AG10803 (cell line): ENCODE measurements at regions not wholly inside any gene's neighbourhood (a gene's known extent, or its start where the extent isn't known, plus 50 kb on each side); places are given as distances from the start of the nearest gene placed in this dataset.

Experiments used
- DNase-seq: peaks from one replicate; pipeline ENCODE4 v3.0.0; 2010; ENCODE audit warnings: low read depth
- H3K4me3 ChIP-seq: 2 replicates; pipeline ENCODE4 v1.5.1; 2011; ENCODE audit warnings: mild to moderate bottlenecking, low read length, control low read depth
- TF ChIP-seq, protein P1 (sequence below): conservative IDR thresholded peaks from 2 replicates; pipeline ENCODE4 v1.5.1; 2011; ENCODE audit warnings: mild to moderate bottlenecking, low read length, control low read depth, inconsistent platforms

DNA sequence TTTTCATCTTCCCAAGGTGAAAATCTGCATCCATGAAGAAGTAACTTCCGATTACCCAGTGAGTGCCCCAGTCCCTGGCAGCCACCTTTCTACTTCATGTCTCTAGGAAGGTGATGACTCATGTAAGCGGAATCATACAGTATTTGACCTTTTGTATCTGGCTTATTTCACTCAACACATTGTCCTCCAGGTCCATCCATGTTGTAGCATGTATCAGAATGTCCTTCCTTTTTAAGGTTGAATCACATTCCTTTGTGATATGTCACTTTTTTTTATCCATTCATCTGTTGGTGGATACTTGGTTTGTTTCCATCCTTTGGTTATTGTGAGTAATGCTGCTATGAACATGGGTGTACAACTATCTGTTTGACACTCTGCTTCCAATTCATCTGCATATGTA is 176.3 kb upstream of the CDYL start:
- DNase-seq, result peak; percentile 89
- TF ChIP-seq, protein P1, sequence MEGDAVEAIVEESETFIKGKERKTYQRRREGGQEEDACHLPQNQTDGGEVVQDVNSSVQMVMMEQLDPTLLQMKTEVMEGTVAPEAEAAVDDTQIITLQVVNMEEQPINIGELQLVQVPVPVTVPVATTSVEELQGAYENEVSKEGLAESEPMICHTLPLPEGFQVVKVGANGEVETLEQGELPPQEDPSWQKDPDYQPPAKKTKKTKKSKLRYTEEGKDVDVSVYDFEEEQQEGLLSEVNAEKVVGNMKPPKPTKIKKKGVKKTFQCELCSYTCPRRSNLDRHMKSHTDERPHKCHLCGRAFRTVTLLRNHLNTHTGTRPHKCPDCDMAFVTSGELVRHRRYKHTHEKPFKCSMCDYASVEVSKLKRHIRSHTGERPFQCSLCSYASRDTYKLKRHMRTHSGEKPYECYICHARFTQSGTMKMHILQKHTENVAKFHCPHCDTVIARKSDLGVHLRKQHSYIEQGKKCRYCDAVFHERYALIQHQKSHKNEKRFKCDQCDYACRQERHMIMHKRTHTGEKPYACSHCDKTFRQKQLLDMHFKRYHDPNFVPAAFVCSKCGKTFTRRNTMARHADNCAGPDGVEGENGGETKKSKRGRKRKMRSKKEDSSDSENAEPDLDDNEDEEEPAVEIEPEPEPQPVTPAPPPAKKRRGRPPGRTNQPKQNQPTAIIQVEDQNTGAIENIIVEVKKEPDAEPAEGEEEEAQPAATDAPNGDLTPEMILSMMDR, result no peak
- no peak overlapping the region for H3K4me3 ChIP-seq

DNA sequence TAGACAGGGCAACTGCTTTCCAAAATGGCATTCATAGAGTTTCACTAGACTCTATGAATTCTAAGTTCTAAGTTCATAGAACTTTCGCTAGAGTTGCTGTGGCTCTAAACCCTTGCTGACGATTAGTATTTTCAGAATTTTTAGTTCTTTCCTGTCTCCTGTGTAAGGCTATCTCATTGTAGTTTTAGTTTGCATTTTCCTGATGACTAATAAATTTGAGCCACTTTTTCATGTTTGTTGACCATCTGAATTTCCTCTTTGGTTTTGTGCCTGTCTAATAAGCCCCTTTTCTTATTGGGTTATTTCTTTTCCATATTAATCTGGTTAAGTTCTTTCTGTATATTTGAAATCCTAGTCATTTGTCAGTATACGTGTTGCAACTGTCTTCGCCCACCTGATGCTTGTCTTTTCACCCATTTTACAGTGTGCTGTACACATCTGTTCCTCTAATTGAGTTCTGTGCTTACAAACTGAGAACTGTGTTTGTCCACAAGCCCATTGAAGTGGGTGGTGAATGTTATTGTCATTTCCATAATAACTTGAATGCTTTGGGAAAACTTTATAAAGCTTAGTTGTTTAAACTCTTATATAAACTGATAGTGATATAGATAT is 177.7 kb upstream of the CDYL start:
- no peak overlapping the region for H3K4me3 ChIP-seq

DNA sequence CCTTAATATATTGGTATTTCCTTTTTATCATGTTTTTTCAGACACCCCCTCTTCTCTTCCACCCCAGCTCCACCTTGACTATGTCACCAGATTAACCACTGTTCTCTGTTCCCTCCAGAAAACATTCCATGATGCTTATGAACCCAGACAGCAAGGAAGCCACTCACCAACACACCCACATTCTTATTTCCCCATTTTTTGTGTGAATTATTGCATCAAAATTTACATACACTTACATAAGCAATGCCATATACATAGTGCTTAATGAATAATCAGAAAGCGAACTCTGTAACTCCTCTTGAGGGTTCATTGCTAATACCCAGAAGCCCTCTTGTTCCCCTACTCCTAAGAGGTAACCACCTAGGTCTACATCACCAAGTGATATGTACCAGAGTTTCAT is 182.3 kb upstream of the CDYL start:
- no peak overlapping the region for H3K4me3 ChIP-seq
- TF ChIP-seq, protein P1, result no peak
- peak; percentile 38 for DNase-seq

More for the DNA sequence above, 177.7 kb upstream of the CDYL start:
- no peak for DNase-seq
- TF ChIP-seq, protein P1, result no peak

DNA sequence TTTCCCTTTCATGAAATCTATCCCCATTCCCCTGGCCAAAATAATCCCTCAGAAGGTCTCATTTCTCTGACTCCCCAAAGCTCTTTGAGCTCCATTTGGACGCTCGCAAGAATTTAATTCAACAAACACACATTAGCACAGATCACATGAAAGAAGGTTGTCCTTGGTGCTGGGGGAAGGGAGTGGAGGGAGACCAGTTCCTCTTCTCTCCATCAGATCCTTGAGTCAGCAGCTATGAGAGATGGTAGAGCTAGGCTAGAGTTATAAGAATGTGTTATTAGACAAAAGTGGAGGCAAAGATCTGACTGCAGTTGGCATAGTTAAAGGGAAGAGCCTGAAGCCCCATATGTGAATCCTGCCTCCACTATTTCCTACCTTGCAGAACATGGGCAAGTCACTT is 184.2 kb upstream of the CDYL start:
- TF ChIP-seq, protein P1, result no peak
- DNase-seq, result no peak
- no peak overlapping the region for H3K4me3 ChIP-seq

DNA sequence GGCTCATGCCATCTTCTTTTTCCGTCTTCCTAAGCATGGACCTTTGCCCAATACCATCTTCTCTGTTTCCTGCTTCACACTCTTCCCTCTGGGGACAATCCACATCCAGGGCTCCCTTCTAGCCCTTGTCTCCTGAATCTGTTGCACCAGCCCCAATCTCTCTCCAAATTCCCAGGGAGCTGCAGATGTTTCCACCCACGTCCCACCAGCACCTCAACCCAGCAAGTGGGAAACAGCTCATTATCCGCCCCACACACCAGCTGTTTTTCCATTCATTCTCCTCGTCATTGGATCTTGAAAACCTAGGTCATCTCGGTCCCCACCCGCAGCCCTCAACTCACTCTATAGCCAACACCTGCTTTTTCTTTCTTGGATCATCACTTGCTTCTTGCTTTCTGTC is 185.0 kb upstream of the CDYL start:
- H3K4me3 ChIP-seq, result no peak overlapping the region
- TF ChIP-seq, protein P1, result no peak

DNA sequence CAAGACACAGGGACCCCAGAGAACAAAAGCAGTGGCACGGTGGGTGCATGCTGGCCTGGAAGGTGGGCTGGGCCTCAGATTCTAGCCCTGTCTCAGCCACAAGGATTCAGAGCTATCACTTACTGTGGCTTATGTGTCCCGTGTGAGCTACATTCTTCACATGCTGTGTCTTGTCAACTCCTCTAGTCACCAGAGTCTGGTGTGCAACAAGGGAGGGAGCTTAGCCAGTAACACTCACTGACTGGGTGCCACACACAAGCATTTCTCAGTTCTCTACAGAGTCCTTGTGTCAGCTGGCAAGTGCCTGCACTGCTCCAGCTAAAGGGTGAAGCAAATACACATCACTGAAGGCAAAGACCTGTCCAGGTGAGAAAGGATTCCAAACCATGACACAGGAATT is 186.9 kb upstream of the CDYL start:
- no peak for DNase-seq
- no peak overlapping the region for H3K4me3 ChIP-seq
- TF ChIP-seq, protein P1, result no peak

More for the DNA sequence above, 185.0 kb upstream of the CDYL start:
- DNase-seq, result no peak

DNA sequence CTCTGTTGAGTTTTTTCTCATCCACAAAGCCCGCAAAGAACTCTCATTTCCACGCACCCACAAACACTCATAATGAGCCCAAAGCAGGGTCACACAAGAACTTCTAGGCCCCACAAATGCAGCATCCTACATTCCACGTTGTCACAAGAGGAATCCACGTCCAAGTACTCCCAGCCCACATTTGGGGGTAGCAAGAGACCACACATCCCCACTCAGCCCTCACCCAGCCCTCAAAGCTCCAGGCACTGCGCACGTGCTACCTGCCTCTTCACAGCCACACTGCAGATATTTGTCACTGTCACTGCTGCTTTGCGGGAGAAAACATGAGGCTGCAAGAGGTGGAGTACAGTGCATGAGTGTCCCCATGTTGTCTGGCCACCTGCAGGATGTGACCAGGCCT is 187.6 kb upstream of the CDYL start:
- TF ChIP-seq, protein P1, result no peak
- DNase-seq, result no peak
- H3K4me3 ChIP-seq, result no peak overlapping the region
